VCaP (cell line): ENCODE measurements at regions not wholly inside any gene's neighbourhood (a gene's known extent, or its start where the extent isn't known, plus 50 kb on each side); places are given as distances from the start of the nearest gene placed in this dataset.

Experiments
- H3K27ac ChIP-seq: fragments of 450-650 bp; 2 replicates; pipeline ENCODE4 v1.5.1; 2017
- TF ChIP-seq, protein P1 (sequence below): fragments of 450-650 bp; conservative IDR thresholded peaks from 2 replicates; pipeline ENCODE4 v1.5.1; 2017; ENCODE audit warnings: mild to moderate bottlenecking, moderate library complexity

DNA sequence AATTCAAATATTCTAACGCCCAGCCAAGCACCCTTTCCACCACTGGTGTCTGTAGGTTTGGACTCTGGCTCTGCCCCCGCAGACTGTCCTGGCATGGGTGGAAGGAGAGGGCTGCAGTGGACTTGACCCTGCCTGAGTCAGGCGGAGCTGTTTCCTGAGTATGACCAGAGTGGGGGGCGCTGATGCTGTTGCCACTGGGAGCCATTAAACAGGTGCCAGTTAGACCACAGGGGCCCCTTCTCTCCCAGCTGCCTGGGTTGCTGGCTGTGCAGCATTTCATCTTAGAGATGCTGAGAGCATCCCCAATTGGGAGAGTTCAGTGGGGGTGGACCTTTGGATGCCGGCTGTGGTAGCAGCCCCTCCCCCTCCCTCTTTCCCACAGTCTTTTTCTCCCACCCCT, 539.5 kb downstream of the MATN1 start:
- no peak overlapping the region for H3K27ac ChIP-seq
- TF ChIP-seq, protein P1, sequence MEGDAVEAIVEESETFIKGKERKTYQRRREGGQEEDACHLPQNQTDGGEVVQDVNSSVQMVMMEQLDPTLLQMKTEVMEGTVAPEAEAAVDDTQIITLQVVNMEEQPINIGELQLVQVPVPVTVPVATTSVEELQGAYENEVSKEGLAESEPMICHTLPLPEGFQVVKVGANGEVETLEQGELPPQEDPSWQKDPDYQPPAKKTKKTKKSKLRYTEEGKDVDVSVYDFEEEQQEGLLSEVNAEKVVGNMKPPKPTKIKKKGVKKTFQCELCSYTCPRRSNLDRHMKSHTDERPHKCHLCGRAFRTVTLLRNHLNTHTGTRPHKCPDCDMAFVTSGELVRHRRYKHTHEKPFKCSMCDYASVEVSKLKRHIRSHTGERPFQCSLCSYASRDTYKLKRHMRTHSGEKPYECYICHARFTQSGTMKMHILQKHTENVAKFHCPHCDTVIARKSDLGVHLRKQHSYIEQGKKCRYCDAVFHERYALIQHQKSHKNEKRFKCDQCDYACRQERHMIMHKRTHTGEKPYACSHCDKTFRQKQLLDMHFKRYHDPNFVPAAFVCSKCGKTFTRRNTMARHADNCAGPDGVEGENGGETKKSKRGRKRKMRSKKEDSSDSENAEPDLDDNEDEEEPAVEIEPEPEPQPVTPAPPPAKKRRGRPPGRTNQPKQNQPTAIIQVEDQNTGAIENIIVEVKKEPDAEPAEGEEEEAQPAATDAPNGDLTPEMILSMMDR = no peak

- no peak overlapping the region for H3K27ac ChIP-seq
- TF ChIP-seq, protein P1 = no peak
Observed at GRCh38 chr1:30183006-30183405, 540.4 kb downstream of the MATN1 start.

DNA sequence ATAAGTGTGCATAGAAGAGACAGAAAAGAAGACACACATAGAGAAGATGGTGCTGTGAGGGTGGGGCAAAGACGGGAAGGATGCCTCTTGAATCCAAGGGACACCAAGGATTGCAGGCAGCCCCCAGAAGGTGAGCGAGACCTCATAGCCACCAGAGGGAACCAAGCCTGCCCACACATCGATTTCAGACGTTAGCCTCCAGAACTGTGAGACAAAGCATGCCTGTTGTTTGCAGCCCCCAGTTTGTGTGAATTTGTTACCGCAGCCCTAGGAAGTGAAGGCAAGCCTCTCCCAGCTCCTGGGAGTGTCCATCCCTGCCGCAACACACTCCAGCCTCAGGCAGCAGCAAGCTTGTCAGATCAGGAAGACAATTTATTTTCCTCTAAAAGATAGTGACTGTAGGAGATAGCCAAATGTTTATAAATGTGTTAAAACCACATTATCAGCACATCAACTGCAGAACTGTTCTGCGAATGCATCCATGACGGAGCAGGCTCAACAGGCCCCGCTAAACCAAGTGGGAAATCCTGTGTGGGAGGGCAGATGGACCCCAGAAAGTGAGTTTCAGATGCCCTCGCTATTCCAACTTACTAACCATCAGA, 543.3 kb downstream of the MATN1 start:
- no peak overlapping the region for H3K27ac ChIP-seq
- TF ChIP-seq, protein P1 = no peak

GRCh38 chr1:30176477-30176876, 546.9 kb downstream of the MATN1 start:
- TF ChIP-seq, protein P1 = no peak
- H3K27ac ChIP-seq = no peak overlapping the region

DNA sequence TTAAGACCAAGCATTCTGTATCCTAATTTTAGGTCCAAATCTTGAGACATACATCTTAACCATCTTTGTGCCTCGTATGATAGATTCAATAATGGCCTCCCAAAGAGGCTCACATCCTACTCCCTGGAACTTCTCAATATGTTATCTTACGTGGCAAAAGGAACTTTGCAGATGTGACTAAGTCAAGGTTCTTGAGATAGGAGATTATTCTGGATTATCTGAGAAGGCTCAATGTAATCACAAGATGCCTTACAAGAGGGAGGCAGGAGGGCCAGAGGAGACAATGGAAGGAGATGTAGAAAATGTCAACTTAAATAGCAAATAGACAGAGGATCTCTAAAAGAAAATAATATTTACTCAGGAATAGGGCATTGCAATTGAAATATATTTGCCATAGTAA, 548.9 kb downstream of the MATN1 start:
- TF ChIP-seq, protein P1 = no peak
- no peak overlapping the region for H3K27ac ChIP-seq

- TF ChIP-seq, protein P1 = no peak
- H3K27ac ChIP-seq = no peak overlapping the region
Observed at GRCh38 chr1:30173560-30173959, 549.8 kb downstream of the MATN1 start.

GRCh38 chr1:30172757-30173156, 550.6 kb downstream of the MATN1 start:
- H3K27ac ChIP-seq = no peak overlapping the region
- TF ChIP-seq, protein P1 = no peak
